Stomach (tissue), 8 donors: ENCODE measurements at regions not wholly inside any gene's neighbourhood (a gene's known extent, or its start where the extent isn't known, plus 50 kb on each side); places are given as distances from the start of the nearest gene placed in this dataset.

Experiments used
- DNase-seq, 2 donors: peaks; one replicate each; pipeline versions ENCODE4 v3.0.0 to v3.0.0-alpha.2; 2013 to 2019
- H3K27ac ChIP-seq, 5 donors: fragments of 200-600 bp in 4 of 5; sonication (generic) in 4 of 5; one replicate each; pipeline ENCODE4 v1.5.1; 2013 to 2019; ENCODE audit warnings: mild to moderate bottlenecking in 1 of 5, moderate library complexity in 1 of 5
- H3K27me3 ChIP-seq, 3 donors: fragments of 200-600 bp; sonication (generic); one replicate each; pipeline ENCODE4 v1.5.1; 2017 to 2019; ENCODE audit warnings: mixed run types in 1 of 3
- H3K36me3 ChIP-seq, 4 donors: fragments of 200-600 bp; sonication (generic); 1 replicate in 3 of 4; 2 replicates in 1 of 4; pipeline ENCODE4 v1.5.1; 2016 to 2019
- H3K4me1 ChIP-seq, 4 donors: fragments of 200-600 bp; sonication (generic); one replicate each; pipeline ENCODE4 v1.5.1; 2016 to 2019
- H3K4me3 ChIP-seq, 4 donors: fragments of 200-600 bp; sonication (generic) in 3 of 4; one replicate each; pipeline ENCODE4 v1.5.1; 2016 to 2019; ENCODE audit warnings: mild to moderate bottlenecking in 1 of 4
- H3K9me3 ChIP-seq, 4 donors: fragments of 200-600 bp; sonication (generic); one replicate each; pipeline ENCODE4 v1.5.1; 2016 to 2019
- CTCF ChIP-seq, 7 experiments: fragments of 450-650 bp in 4 of 7; fragments of 200-600 bp in 3 of 7; sonication (generic) in 3 of 7; IDR thresholded peaks; one replicate each; pipeline ENCODE4 v1.5.1; 2016 to 2019; ENCODE audit warnings: antibody characterized with exemption in 7 of 7, control low read depth in 2 of 7, mild to moderate bottlenecking in 1 of 7
- EP300 ChIP-seq: sonication (generic); formaldehyde crosslinking; IDR thresholded peaks from one replicate; pipeline ENCODE4 v1.6.1; 2017; ENCODE audit warnings: antibody characterized with exemption
- POLR2A ChIP-seq, 4 donors: fragments of 450-650 bp; IDR thresholded peaks; one replicate each; pipeline ENCODE4 v1.6.1; 2016; ENCODE audit warnings: antibody characterized with exemption in 4 of 4, control low read depth in 2 of 4, mild to moderate bottlenecking in 1 of 4, moderate library complexity in 1 of 4
- POLR2AphosphoS5 ChIP-seq, 3 donors: sonication (generic); formaldehyde crosslinking; IDR thresholded peaks; one replicate each; pipeline ENCODE4 v1.6.1; 2016; ENCODE audit warnings: antibody characterized with exemption in 3 of 3
- WGBS, 5 donors: extraction: QIAGEN DNeasy Blood & Tissue Kit in 3 of 5; methylation state at CpG; one replicate each; pipeline versions ENCODE4 v1.1.5 to v1.1.7; 2013 to 2018; 5-methylcytosine and 5-hydroxymethylcytosine counted together
- intact Hi-C: fragments of 100-400 bp; cut with DNase I; formaldehyde crosslinking; loops from one replicate; pipeline ENCODE4 v1.15.1; 2023; ENCODE audit warnings: low total_unique reads
- donor health status: healthy with polysubstance abuse.
- donor health status: Bipolar disorder and iron deficiency.
- donor health status: healthy.

- DNase-seq: no peak
- H3K9me3 ChIP-seq: no peaks in the 10 kb centered on the region
- H3K36me3 ChIP-seq: no peaks in the 10 kb centered on the region
- H3K27ac ChIP-seq: no peak overlapping the region
- no peaks in the 10 kb centered on the region for H3K4me1 ChIP-seq
- TF ChIP-seq EP300 (no peak), POLR2A (IDR thresholded peaks at IDR 0.05) (no peak), POLR2AphosphoS5 (IDR thresholded peaks at IDR 0.05) (no peak), CTCF (IDR thresholded peaks at IDR 0.05) (no peak)
- intact Hi-C loops: no loop called here
- WGBS, 5 donors: 51 to 67% (median 59%) methylated on average over 5 of the region's 5 CpGs
- H3K27me3 ChIP-seq: no peaks in the 10 kb centered on the region
- no peak overlapping the region for H3K4me3 ChIP-seq
These were observed 841.5 kb upstream of the FANCL start for GRCh38 chr2:59082657-59083056.

DNA sequence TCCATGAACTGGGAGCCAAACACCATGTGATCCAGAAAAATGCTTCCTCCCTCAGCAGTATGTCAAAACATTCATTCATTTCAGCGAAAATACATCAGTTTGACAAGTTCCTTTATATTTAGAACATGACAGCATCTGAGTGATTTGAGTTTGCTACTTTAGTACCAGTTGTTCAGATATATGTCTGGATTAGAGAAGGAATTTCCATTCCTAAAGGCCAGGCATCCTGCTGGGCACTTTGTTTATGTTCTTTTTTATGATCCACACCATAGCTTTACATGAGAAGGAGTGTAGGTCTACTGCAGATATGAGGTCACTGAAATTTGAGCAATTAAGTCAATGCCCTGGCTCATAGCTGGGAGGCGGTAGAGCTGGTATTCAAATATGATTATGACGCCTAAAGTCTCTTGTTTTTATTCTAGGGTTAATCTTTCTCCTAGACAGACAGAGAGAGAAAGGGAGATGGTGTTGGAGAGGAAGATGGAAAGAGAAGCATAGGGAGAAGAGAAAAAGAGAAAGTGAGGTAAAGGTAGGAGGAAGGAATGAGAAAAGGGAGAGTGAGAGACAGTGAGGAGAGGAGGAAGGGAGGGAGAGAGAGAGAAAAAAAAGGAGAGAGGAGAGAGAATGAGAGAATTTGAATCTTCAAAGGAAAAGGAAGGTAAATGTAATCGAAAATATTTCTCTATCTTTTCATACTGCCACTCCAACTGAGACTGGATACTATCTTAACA lies 839.5 kb upstream of the FANCL start:
- DNase-seq: no peak
- Histone ChIP-seq H3K36me3 (no peaks in the 10 kb centered on the region), H3K27ac (no peak overlapping the region), H3K4me3 (no peak overlapping the region), H3K27me3 (no peaks in the 10 kb centered on the region), H3K9me3 (no peaks in the 10 kb centered on the region), H3K4me1 (no peaks in the 10 kb centered on the region)
- WGBS, 5 donors: 69 to 85% (median 80%) methylated on average over 4 of the region's 4 CpGs
- intact Hi-C loops: no loop called here
- TF ChIP-seq POLR2AphosphoS5 (IDR thresholded peaks at IDR 0.05) (no peak), POLR2A (IDR thresholded peaks at IDR 0.05) (no peak), EP300 (no peak), CTCF (IDR thresholded peaks at IDR 0.05) (no peak)

- no peaks in the 10 kb centered on the region for H3K9me3 ChIP-seq
- no peak overlapping the region for H3K27ac ChIP-seq
- WGBS, 5 donors: 79 to 89% (median 84%) methylated on average over 6 of the region's 6 CpGs
- TF ChIP-seq POLR2A (IDR thresholded peaks at IDR 0.05) (no peak), EP300 (no peak), POLR2AphosphoS5 (IDR thresholded peaks at IDR 0.05) (no peak), CTCF (IDR thresholded peaks at IDR 0.05) (no peak)
- intact Hi-C loops: no loop called here
- no peaks in the 10 kb centered on the region for H3K4me1 ChIP-seq
- H3K36me3 ChIP-seq: no peaks in the 10 kb centered on the region
- no peak for DNase-seq
- H3K27me3 ChIP-seq: no peaks in the 10 kb centered on the region
- H3K4me3 ChIP-seq: no peak overlapping the region
These were observed 836.9 kb upstream of the FANCL start for GRCh38 chr2:59077981-59078531.

GRCh38 chr2:59077026-59077725 lies 836.1 kb upstream of the FANCL start:
- WGBS, 5 donors: 76 to 79% (median 78%) methylated on average over 6 of the region's 6 CpGs
- Histone ChIP-seq H3K27me3 (no peaks in the 10 kb centered on the region), H3K4me3 (no peak overlapping the region), H3K9me3 (no peaks in the 10 kb centered on the region), H3K27ac (no peak overlapping the region), H3K4me1 (no peaks in the 10 kb centered on the region), H3K36me3 (no peaks in the 10 kb centered on the region)
- TF ChIP-seq CTCF (IDR thresholded peaks at IDR 0.05) (no peak), POLR2A (IDR thresholded peaks at IDR 0.05) (no peak)
- intact Hi-C loops: no loop called here
- no peak for DNase-seq
